Right lobe of liver (tissue), 6 donors: ENCODE measurements at regions not wholly inside any gene's neighbourhood (a gene's known extent, or its start where the extent isn't known, plus 50 kb on each side); places are given as distances from the start of the nearest gene placed in this dataset.

Source experiments
- ATAC-seq, 4 donors: fragments of 200-7000 bp; cut with Tn5 transposase; one replicate each; pipeline ENCODE4 v1.9.1; 2020; ENCODE audit warnings: mild to moderate bottlenecking in 4 of 4, moderate library complexity in 4 of 4
- DNase-seq, 3 donors: peaks; one replicate each; pipeline ENCODE4 v3.0.0-alpha.2; 2020
- H3K27ac ChIP-seq, 3 donors: fragments of 200-600 bp; one replicate each; pipeline ENCODE4 v1.8.0; 2022
- H3K27me3 ChIP-seq, 2 donors: fragments of 200-600 bp; one replicate each; pipeline ENCODE4 v1.8.0; 2022
- H3K36me3 ChIP-seq, 4 donors: fragments of 200-600 bp; sonication (generic) in 1 of 4; one replicate each; pipeline versions ENCODE4 v1.5.1 to v1.8.0; 2017 to 2022; ENCODE audit warnings: control low read depth in 1 of 4
- H3K4me1 ChIP-seq, 4 donors: fragments of 200-600 bp; sonication (generic) in 1 of 4; one replicate each; pipeline versions ENCODE4 v1.5.1 to v1.8.0; 2017 to 2022; ENCODE audit warnings: control low read depth in 1 of 4
- H3K4me3 ChIP-seq, 3 donors: fragments of 200-600 bp; one replicate each; pipeline ENCODE4 v1.8.0; 2022
- H3K9me3 ChIP-seq, 4 donors: fragments of 200-600 bp; sonication (generic) in 1 of 4; one replicate each; pipeline versions ENCODE4 v1.5.1 to v1.8.0; 2017 to 2022; ENCODE audit warnings: control low read depth in 1 of 4
- CTCF ChIP-seq, 4 donors: fragments of 200-600 bp in 3 of 4; fragments of 450-650 bp in 1 of 4; IDR thresholded peaks; one replicate each; pipeline versions ENCODE4 v1.5.1 to v1.8.0; 2016 to 2022; ENCODE audit warnings: antibody characterized with exemption in 4 of 4, mild to moderate bottlenecking in 2 of 4
- POLR2A ChIP-seq: fragments of 450-650 bp; IDR thresholded peaks from one replicate; pipeline ENCODE4 v1.6.1; 2017; ENCODE audit warnings: antibody characterized with exemption, mild to moderate bottlenecking
- WGBS: methylation state at CpG from one replicate; pipeline ENCODE4 v1.1.6; 2018; ENCODE audit warnings: low coverage, low lambda C conversion rate; ENCODE audit not compliant: insufficient coverage; ENCODE audit errors: missing lambda C conversion rate; 5-methylcytosine and 5-hydroxymethylcytosine counted together
- intact Hi-C, 2 donors: fragments of 100-400 bp; cut with DNase I; formaldehyde crosslinking; loops; one replicate each; pipeline versions ENCODE4 v1.11.2 to v1.14.1; 2022
- donor health status: DM: no; HTN: yes; CAD: no.
- donor health status: DM: no; HTN: no; CAD: no.
- donor health status: DM: no; HTN: no; CAD: no.
- donor health status: DM: no; HTN: yes; CAD: no.
- donor health status: DM: no; HTN: yes; CAD: no.

- Histone ChIP-seq H3K27me3 (no peaks in the 10 kb centered on the region), H3K9me3 (no peaks in the 10 kb centered on the region), H3K36me3 (no peaks in the 10 kb centered on the region), H3K4me1 (peaks cover 0 to 6% (median 0%) of the 10 kb centered on the region in 4 donors), H3K27ac (peak overlapping the region in 1 of 3 donors; percentile 10), H3K4me3 (no peak overlapping the region)
- intact Hi-C loops, result no loop called here
- DNase-seq (no peak), ATAC-seq (no peak)
- no peak for TF ChIP-seq CTCF (IDR thresholded peaks at IDR 0.05)
- no peak for TF ChIP-seq POLR2A
These were observed 69.2 kb upstream of the PLS3 start for GRCh38 chrX:115491766-115492165.

GRCh38 chrX:115493015-115493414, 68.0 kb upstream of the PLS3 start:
- 43% methylated on average over 1 of the region's 1 CpG for WGBS
- H3K36me3 ChIP-seq, result no peaks in the 10 kb centered on the region
- H3K9me3 ChIP-seq, result no peaks in the 10 kb centered on the region
- no peaks in the 10 kb centered on the region for H3K27me3 ChIP-seq
- no peak overlapping the region for H3K4me3 ChIP-seq
- DNase-seq (peak in 1 of 3 donors; percentile 59), ATAC-seq (peak; percentile 86 to 95 (median 92))
- intact Hi-C loops, result no loop called here
- peaks cover 0 to 6% (median 0%) of the 10 kb centered on the region in 4 donors for H3K4me1 ChIP-seq
- no peak for TF ChIP-seq CTCF (IDR thresholded peaks at IDR 0.05)
- peak; percentile 39 for TF ChIP-seq POLR2A
- H3K27ac ChIP-seq, result peak overlapping the region in 1 of 3 donors; percentile 10

GRCh38 chrX:115494161-115494560, 66.8 kb upstream of the PLS3 start:
- WGBS, result 49% methylated on average over 3 of the region's 3 CpGs
- no peak for TF ChIP-seq POLR2A
- no peak for TF ChIP-seq CTCF (IDR thresholded peaks at IDR 0.05)
- Histone ChIP-seq H3K27me3 (no peaks in the 10 kb centered on the region), H3K4me3 (no peak overlapping the region), H3K4me1 (peaks cover 0 to 6% (median 0%) of the 10 kb centered on the region in 4 donors), H3K27ac (no peak overlapping the region), H3K36me3 (no peaks in the 10 kb centered on the region), H3K9me3 (no peaks in the 10 kb centered on the region)
- intact Hi-C loops, result no loop called here
- DNase-seq (no peak), ATAC-seq (no peak)

GRCh38 chrX:115499112-115499805, 61.7 kb upstream of the PLS3 start:
- H3K27me3 ChIP-seq, result no peaks in the 10 kb centered on the region
- no peaks in the 10 kb centered on the region for H3K9me3 ChIP-seq
- ATAC-seq (peak; percentile 62 to 87 (median 72)), DNase-seq (no peak)
- H3K36me3 ChIP-seq, result no peaks in the 10 kb centered on the region
- no peaks in the 10 kb centered on the region for H3K4me1 ChIP-seq
- H3K27ac ChIP-seq, result no peak overlapping the region
- 42% methylated on average over 3 of the region's 3 CpGs for WGBS
- H3K4me3 ChIP-seq, result no peak overlapping the region
- intact Hi-C loops, result no loop called here
- TF ChIP-seq POLR2A, result no peak
- no peak for TF ChIP-seq CTCF (IDR thresholded peaks at IDR 0.05)
